Transverse colon (tissue), 4 donors: ENCODE measurements at regions not wholly inside any gene's neighbourhood (a gene's known extent, or its start where the extent isn't known, plus 50 kb on each side); places are given as distances from the start of the nearest gene placed in this dataset.

ENCODE experiments used
- CTCF ChIP-seq, 5 experiments: fragments of 200-600 bp in 3 of 5; fragments of 450-650 bp in 2 of 5; sonication (generic) in 3 of 5; IDR thresholded peaks; 1 replicate in 2 of 5; 2 replicates in 3 of 5; pipeline ENCODE4 v1.5.1; 2016 to 2017; ENCODE audit warnings: antibody characterized with exemption in 5 of 5, inconsistent platforms in 3 of 5, mild to moderate bottlenecking in 2 of 5, moderate library complexity in 1 of 5
- EP300 ChIP-seq: sonication (generic); formaldehyde crosslinking; IDR thresholded peaks from one replicate; pipeline ENCODE4 v1.6.1; 2017; ENCODE audit warnings: antibody characterized with exemption, low read depth
- POLR2A ChIP-seq: fragments of 450-650 bp; IDR thresholded peaks from one replicate; pipeline ENCODE4 v1.6.1; 2016; ENCODE audit warnings: antibody characterized with exemption, mild to moderate bottlenecking, moderate library complexity
- POLR2AphosphoS5 ChIP-seq, 3 donors: sonication (generic); formaldehyde crosslinking; IDR thresholded peaks; one replicate each; pipeline ENCODE4 v1.6.1; 2016; ENCODE audit warnings: antibody characterized with exemption in 3 of 3

DNA sequence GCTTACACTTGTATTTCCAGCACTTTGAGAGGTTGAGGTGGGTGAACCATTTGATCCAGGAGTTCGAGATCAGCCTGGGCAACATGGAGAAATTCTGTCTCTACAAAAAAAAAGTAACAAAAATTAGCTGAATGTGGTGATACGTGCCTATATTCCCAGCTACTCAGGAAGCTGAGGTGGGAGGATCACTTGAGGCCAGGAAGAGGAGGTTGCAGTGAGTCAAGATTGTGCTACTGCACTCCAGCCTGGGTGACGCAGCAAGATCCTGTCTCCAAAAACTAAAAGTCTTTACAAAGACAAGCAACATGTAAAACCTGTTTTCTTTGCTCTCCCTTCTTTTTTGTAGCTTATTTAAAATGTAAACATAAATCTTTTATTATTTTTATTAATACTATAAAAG lies 1156.1 kb downstream of the FAT4 start:
- TF ChIP-seq CTCF (IDR thresholded peaks at IDR 0.05) (no peak), EP300 (no peak), POLR2AphosphoS5 (IDR thresholded peaks at IDR 0.05) (no peak), POLR2A (no peak)
